ENCODE measurements at regions not wholly inside any gene's neighbourhood (a gene's known extent, or its start where the extent isn't known, plus 50 kb on each side); places are given as distances from the start of the nearest gene placed in this dataset.

DNA sequence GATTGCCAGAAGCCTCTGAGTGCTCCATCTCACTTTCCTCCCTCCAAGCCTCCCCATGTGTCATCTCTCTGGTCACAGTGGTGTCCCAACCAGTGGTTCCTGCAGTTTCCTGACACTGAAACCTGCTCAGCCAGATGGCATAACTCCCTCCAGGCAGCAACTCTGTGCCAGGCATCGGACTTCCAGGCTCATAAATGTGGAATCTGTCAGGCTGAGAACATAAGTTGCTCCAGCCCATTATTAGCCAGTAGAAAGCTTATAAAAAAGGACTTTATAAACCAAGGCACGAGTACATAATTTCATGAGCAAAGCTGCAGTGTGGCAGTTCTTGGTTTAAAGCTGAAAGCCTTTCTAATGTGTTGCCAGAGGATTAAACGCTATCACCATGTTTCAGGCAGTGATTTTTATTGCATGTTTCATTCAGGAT is 194.3 kb downstream of the DACT1 start:
- no peak overlapping the region for H3K4me3 Mint-ChIP-seq
- TF ChIP-seq, protein P1, sequence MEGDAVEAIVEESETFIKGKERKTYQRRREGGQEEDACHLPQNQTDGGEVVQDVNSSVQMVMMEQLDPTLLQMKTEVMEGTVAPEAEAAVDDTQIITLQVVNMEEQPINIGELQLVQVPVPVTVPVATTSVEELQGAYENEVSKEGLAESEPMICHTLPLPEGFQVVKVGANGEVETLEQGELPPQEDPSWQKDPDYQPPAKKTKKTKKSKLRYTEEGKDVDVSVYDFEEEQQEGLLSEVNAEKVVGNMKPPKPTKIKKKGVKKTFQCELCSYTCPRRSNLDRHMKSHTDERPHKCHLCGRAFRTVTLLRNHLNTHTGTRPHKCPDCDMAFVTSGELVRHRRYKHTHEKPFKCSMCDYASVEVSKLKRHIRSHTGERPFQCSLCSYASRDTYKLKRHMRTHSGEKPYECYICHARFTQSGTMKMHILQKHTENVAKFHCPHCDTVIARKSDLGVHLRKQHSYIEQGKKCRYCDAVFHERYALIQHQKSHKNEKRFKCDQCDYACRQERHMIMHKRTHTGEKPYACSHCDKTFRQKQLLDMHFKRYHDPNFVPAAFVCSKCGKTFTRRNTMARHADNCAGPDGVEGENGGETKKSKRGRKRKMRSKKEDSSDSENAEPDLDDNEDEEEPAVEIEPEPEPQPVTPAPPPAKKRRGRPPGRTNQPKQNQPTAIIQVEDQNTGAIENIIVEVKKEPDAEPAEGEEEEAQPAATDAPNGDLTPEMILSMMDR (IDR thresholded peaks at IDR 0.05) = no peak
- DNase-seq = no peak
- peaks cover 3% of the 10 kb centered on the region; the same call in 1 of the 2 replicates for H3K9me3 Mint-ChIP-seq
- H3K4me1 Mint-ChIP-seq (ENCODE audit: low read depth) = peaks cover 14% of the 10 kb centered on the region
- no peak overlapping the region for H3K27ac Mint-ChIP-seq
- H3K27me3 Mint-ChIP-seq (ENCODE audit: insufficient read depth) = peaks cover 2% of the 10 kb centered on the region; the same call in 1 of the 2 replicates
- H3K36me3 Mint-ChIP-seq (ENCODE audit: low read depth) = no peaks in the 10 kb centered on the region; the same call in 1 of the 2 replicates

DNA sequence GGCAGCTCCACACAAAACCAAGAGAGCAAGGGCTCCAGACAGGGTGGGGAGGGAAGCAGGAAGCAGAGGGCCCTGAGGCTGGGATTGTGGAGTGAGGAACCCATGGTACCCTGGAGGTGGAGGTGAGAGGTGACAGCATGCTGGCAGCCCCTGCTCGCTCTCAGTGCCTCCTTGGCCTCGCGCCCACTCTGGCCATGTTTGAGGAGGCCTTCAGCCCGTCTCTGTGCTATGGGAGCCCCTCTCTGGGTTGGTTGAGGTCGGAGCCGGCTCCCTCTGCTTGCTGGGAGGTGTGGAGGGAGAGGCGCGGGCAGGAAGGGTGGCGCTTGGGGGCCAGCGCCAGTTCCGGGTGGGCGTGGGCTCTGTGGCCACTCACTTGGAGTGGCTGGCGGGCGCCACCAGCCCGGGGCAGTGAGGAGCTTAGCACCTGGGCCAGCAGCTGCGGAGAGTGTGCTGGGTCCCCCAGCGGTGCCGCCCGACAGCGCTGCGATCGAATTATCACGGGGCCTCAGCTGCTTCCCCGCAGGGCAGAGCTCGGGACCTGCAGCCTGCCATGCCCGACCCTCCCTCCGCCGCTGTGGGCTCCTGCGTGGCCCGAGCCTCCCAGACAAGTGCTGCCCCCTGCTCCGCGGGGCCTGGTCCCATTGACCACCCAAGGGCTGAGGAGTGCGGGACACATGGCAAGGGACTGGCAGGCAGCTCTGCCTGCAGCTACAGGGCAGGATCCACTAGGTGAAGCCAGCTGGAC is 196.0 kb downstream of the DACT1 start:
- Mint-ChIP-seq H3K4me3 (no peak overlapping the region), H3K9me3 (no peaks in the 10 kb centered on the region), H3K27ac (no peak overlapping the region), H3K27me3 (ENCODE audit: insufficient read depth) (peaks cover 2% of the 10 kb centered on the region; the same call in 1 of the 2 replicates), H3K36me3 (ENCODE audit: low read depth) (no peaks in the 10 kb centered on the region; the same call in 1 of the 2 replicates), H3K4me1 (ENCODE audit: low read depth) (peaks cover 14% of the 10 kb centered on the region)
- TF ChIP-seq, protein P1 (IDR thresholded peaks at IDR 0.05) = no peak
- DNase-seq = no peak

DNA sequence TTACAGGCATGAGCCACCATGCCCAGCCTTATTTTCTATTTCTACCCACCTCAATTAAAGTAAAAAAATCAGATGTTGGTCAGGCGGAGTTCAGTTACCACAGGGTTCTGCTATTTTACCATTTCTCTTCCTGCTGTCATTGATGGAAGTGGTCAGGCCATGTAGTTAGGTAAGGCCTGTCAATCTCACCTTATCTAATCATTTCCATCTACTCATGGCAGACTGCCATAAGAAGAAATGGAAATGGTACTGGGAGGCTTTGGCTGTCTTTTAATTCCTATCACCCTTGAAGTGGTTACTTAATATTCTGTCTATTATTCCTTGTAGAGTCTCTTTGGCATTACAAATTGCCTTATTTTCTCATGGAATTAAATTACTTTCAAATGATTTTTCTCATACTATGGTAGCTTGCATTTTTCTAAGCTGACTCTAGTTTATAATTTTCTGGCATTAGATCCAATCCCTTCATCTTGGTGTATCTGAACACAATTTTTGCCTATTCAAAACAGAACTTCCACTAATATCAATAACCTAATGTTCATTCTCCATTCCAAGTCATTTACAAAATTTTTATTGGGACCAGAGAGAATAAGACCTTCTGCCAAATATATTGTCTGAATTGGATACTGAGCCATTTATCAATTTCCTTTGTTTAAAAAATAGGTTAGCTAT is 198.7 kb downstream of the DACT1 start:
- Mint-ChIP-seq H3K27ac (no peak overlapping the region), H3K9me3 (no peaks in the 10 kb centered on the region), H3K27me3 (ENCODE audit: insufficient read depth) (peaks cover 2% of the 10 kb centered on the region; the same call in 1 of the 2 replicates), H3K36me3 (ENCODE audit: low read depth) (no peaks in the 10 kb centered on the region; the same call in 1 of the 2 replicates), H3K4me3 (no peak overlapping the region), H3K4me1 (ENCODE audit: low read depth) (peaks cover 5% of the 10 kb centered on the region; the same call in 1 of the 2 replicates)
- TF ChIP-seq, protein P1 (IDR thresholded peaks at IDR 0.05) = no peak
- DNase-seq = no peak

DNA sequence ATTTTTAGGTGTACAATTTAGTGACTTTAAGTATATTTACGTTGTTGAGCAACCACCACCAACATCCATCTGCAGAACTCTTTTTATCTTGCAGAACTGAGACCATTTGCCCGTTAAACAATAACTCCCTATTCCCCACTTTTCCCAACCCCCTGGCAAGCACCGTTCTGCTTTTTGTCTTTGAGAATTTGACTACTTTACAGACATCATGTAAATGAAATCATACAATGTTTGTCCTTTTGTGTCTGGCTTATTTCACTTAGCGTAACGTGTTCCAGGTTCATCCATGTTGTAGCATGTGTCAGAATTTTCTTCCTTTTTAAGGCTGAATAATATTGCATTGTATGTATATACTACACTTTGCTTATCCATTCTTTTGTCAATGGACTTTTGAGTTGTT is 201.5 kb downstream of the DACT1 start:
- H3K27ac Mint-ChIP-seq = no peak overlapping the region
- H3K4me3 Mint-ChIP-seq = no peak overlapping the region
- DNase-seq = no peak
- TF ChIP-seq, protein P1 (IDR thresholded peaks at IDR 0.05) = no peak
- no peaks in the 10 kb centered on the region; the same call in 1 of the 2 replicates for H3K36me3 Mint-ChIP-seq (ENCODE audit: low read depth)
- peaks cover 2% of the 10 kb centered on the region; the same call in 1 of the 2 replicates for H3K27me3 Mint-ChIP-seq (ENCODE audit: insufficient read depth)
- no peaks in the 10 kb centered on the region for H3K9me3 Mint-ChIP-seq
- H3K4me1 Mint-ChIP-seq (ENCODE audit: low read depth) = no peaks in the 10 kb centered on the region

DNA sequence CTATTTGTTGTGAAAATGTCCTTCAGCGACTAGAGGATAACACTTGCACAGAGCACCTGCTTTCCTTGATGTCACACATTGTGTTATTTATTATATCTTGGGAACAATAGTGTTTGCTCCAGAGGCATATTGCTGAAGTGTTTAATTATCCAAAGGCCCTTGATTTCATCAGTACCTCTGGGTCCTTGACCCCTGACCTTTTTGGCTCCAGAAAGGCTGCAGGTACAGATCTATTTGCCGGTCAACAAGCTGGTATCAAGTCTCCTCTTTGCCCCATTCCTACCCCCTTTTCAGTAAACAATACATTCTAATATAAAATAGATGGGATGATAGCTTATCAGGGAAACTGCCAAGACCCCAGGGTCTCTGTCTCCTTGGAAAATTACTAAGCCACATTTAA is 206.8 kb downstream of the DACT1 start:
- Mint-ChIP-seq H3K27me3 (ENCODE audit: insufficient read depth) (no peaks in the 10 kb centered on the region; the same call in 1 of the 2 replicates), H3K9me3 (no peaks in the 10 kb centered on the region), H3K4me3 (no peak overlapping the region), H3K27ac (no peak overlapping the region), H3K4me1 (ENCODE audit: low read depth) (no peaks in the 10 kb centered on the region), H3K36me3 (ENCODE audit: low read depth) (no peaks in the 10 kb centered on the region)
- TF ChIP-seq, protein P1 (IDR thresholded peaks at IDR 0.05) = no peak
- no peak for DNase-seq
